ENCODE measurements at regions not wholly inside any gene's neighbourhood (a gene's known extent, or its start where the extent isn't known, plus 50 kb on each side); places are given as distances from the start of the nearest gene placed in this dataset.

- no peak for TF ChIP-seq CTCF (IDR thresholded peaks at IDR 0.05)
- no peak for TF ChIP-seq ZFX (IDR thresholded peaks at IDR 0.05; ENCODE audit: borderline replicate concordance)
Measured at GRCh38 chr16:48000622-48001021, 155.2 kb downstream of the ABCC12 start.

Data from 22Rv1 (cell line).